ENCODE measurements at regions not wholly inside any gene's neighbourhood (a gene's known extent, or its start where the extent isn't known, plus 50 kb on each side); places are given as distances from the start of the nearest gene placed in this dataset.
A peak's percentile ranks its signal among the peaks of the same experiment; 100 is the strongest.

DNA sequence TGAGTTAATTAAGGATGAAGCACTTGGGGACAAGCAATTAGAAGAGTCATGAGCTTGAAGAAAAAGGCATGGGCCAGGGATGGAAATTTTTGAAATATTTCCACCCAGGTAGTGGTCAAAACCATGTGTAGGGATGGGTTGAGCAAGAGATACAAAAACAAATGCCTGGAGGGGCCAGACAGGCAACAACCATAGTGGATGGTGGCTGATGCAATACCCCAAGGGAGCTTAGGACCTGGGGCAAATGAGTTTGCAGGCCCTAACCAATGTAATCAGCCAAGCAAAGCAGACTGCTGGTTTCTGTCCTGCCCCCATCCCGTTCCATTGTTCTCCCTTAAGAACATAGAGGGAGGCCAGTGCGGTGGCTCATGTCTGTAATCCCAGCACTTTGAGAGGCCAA is 119.1 kb upstream of the FGGY start:
- no peak for DNase-seq
- Histone ChIP-seq H3K36me3 (no peaks in the 10 kb centered on the region), H3K4me1 (peaks cover 0 to 24% (median 22%) of the 10 kb centered on the region in 4 donors), H3K27ac (no peak overlapping the region), H3K27me3 (no peaks in the 10 kb centered on the region), H3K4me3 (no peak overlapping the region), H3K9me3 (no peaks in the 10 kb centered on the region)
- intact Hi-C loops (cut with DNase I) = no loop called here
- WGBS, 2 donors = 98 to 100% methylated on average over 2 of the region's 2 CpGs
- no peak for TF ChIP-seq POLR2AphosphoS5 (IDR thresholded peaks at IDR 0.05)
- no peak for TF ChIP-seq EP300 (IDR thresholded peaks at IDR 0.05)
- TF ChIP-seq POLR2A (IDR thresholded peaks at IDR 0.05) = no peak
- TF ChIP-seq, protein P1, sequence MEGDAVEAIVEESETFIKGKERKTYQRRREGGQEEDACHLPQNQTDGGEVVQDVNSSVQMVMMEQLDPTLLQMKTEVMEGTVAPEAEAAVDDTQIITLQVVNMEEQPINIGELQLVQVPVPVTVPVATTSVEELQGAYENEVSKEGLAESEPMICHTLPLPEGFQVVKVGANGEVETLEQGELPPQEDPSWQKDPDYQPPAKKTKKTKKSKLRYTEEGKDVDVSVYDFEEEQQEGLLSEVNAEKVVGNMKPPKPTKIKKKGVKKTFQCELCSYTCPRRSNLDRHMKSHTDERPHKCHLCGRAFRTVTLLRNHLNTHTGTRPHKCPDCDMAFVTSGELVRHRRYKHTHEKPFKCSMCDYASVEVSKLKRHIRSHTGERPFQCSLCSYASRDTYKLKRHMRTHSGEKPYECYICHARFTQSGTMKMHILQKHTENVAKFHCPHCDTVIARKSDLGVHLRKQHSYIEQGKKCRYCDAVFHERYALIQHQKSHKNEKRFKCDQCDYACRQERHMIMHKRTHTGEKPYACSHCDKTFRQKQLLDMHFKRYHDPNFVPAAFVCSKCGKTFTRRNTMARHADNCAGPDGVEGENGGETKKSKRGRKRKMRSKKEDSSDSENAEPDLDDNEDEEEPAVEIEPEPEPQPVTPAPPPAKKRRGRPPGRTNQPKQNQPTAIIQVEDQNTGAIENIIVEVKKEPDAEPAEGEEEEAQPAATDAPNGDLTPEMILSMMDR (IDR thresholded peaks at IDR 0.05) = no peak

DNA sequence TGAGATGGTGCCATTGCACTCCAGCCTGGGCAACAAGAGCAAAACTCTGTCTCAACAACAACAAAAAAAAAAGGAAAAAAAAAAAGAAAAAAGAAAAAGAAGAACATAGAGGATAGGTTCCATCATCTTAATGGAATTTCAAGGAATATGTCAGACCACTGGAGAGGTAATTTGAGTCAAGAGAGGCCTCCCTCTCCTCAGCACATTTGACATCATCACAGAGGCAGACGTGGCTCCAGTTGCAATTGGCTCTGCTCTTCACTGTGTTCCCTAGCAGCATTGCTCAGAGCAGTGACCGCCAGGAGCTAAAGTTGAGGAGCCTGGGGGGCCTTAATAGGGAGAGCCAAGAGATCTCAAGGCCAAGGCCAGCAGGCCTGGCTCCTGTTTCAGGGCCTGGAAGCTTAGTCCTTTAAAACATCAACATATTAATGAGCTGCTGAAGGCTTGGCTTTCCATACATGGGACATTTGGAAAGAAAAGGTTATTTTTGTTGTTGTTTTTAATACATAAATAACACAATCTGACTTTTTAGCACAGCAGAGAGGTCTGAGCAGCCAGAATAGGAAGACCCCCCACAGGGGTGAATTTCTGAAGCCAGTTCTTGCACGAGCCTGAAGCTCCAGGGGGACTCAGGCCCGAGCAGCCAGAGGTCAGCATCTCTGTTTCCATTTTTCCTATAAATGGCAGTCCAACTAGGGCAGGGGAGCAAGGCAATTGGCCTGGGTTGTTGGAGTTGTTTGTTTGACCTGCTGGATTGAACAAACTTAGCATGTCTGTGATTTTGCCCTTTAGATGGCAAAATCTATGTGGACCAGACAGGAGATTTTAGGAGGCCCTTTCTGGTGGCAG is 118.3 kb upstream of the FGGY start:
- no peaks in the 10 kb centered on the region for H3K36me3 ChIP-seq
- TF ChIP-seq EP300 (IDR thresholded peaks at IDR 0.05) (no peak), POLR2AphosphoS5 (IDR thresholded peaks at IDR 0.05) (no peak), POLR2A (IDR thresholded peaks at IDR 0.05) (no peak)
- TF ChIP-seq, protein P1 (IDR thresholded peaks at IDR 0.05) = no peak
- WGBS, 2 donors = 80 to 89% methylated on average over 4 of the region's 4 CpGs

DNA sequence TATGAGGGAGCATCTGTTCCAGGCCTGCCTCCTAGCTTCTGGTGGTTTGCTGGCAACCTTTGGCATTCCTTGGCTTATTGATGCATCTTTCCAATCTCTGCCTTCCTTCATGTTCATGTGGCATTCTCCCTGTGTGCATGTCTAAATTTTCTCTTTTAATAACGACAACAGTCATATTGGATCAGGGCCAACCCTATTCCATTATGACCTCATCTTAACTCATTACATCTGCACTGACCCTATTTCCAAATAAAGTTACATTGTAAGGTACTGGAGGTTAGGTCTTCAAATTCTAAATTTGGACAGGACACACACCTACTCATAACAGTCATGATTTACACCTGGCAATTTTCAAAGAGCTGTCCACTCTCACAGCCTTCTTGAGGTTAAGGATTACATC is 117.2 kb upstream of the FGGY start:
- intact Hi-C loops (cut with DNase I) = no loop called here
- H3K27me3 ChIP-seq = no peaks in the 10 kb centered on the region
- no peak for DNase-seq
- no peaks in the 10 kb centered on the region for H3K9me3 ChIP-seq
- H3K36me3 ChIP-seq = no peaks in the 10 kb centered on the region
- H3K4me1 ChIP-seq = peaks cover 0 to 24% (median 22%) of the 10 kb centered on the region in 4 donors
- H3K27ac ChIP-seq = peak overlapping the region in 3 of 4 donors; percentile 39 to 62 (median 51)
- H3K4me3 ChIP-seq = no peak overlapping the region
- 66 to 73% methylated on average over 1 of the region's 1 CpG for WGBS, 2 donors
- TF ChIP-seq POLR2A (IDR thresholded peaks at IDR 0.05) (no peak), EP300 (IDR thresholded peaks at IDR 0.05) (no peak), POLR2AphosphoS5 (IDR thresholded peaks at IDR 0.05) (no peak)
- TF ChIP-seq, protein P1 (IDR thresholded peaks at IDR 0.05) = no peak

More for the DNA sequence above, 118.3 kb upstream of the FGGY start:
- intact Hi-C loops (cut with DNase I) = no loop called here
- DNase-seq = peak; percentile 83
- peaks cover 0 to 24% (median 22%) of the 10 kb centered on the region in 4 donors for H3K4me1 ChIP-seq
- no peaks in the 10 kb centered on the region for H3K27me3 ChIP-seq
- no peaks in the 10 kb centered on the region for H3K9me3 ChIP-seq
- peak overlapping the region in 3 of 4 donors; percentile 35 to 62 (median 51) for H3K27ac ChIP-seq
- H3K4me3 ChIP-seq = no peak overlapping the region

DNA sequence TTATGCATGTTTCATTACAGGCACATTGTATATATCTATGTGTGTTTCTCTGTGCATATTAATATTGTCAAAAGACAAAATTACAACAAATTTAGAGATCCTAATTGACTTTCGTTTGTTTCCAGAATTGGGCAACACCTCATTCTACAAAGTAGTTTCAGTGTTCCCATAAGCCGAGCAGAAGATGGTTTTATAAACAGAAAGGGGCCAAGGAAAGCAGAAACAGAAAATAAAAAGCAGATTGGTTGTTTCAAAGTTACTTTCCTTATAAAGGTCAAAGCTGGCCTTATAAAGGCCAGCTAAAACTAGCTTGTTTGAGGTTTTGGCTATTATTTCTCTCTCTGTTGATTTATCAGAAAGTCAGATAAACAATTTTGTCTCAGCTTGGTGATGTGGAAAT is 116.2 kb upstream of the FGGY start:
- intact Hi-C loops (cut with DNase I) = no loop called here

More for the DNA sequence above, 116.2 kb upstream of the FGGY start:
- Histone ChIP-seq H3K36me3 (no peaks in the 10 kb centered on the region), H3K4me1 (peaks cover 0 to 24% (median 22%) of the 10 kb centered on the region in 4 donors), H3K27ac (peak overlapping the region; percentile 18 to 62 (median 45)), H3K4me3 (no peak overlapping the region), H3K27me3 (no peaks in the 10 kb centered on the region), H3K9me3 (no peaks in the 10 kb centered on the region)
- WGBS, 2 donors = 65 to 68% methylated on average over 2 of the region's 2 CpGs
- no peak for DNase-seq
- no peak for TF ChIP-seq EP300 (IDR thresholded peaks at IDR 0.05)
- TF ChIP-seq, protein P1 (IDR thresholded peaks at IDR 0.05) = no peak
- TF ChIP-seq POLR2A (IDR thresholded peaks at IDR 0.05) = no peak
- TF ChIP-seq POLR2AphosphoS5 (IDR thresholded peaks at IDR 0.05) = no peak

Data from sigmoid colon (tissue), 6 donors.